ENCODE measurements at regions not wholly inside any gene's neighbourhood (a gene's known extent, or its start where the extent isn't known, plus 50 kb on each side); places are given as distances from the start of the nearest gene placed in this dataset.

DNA sequence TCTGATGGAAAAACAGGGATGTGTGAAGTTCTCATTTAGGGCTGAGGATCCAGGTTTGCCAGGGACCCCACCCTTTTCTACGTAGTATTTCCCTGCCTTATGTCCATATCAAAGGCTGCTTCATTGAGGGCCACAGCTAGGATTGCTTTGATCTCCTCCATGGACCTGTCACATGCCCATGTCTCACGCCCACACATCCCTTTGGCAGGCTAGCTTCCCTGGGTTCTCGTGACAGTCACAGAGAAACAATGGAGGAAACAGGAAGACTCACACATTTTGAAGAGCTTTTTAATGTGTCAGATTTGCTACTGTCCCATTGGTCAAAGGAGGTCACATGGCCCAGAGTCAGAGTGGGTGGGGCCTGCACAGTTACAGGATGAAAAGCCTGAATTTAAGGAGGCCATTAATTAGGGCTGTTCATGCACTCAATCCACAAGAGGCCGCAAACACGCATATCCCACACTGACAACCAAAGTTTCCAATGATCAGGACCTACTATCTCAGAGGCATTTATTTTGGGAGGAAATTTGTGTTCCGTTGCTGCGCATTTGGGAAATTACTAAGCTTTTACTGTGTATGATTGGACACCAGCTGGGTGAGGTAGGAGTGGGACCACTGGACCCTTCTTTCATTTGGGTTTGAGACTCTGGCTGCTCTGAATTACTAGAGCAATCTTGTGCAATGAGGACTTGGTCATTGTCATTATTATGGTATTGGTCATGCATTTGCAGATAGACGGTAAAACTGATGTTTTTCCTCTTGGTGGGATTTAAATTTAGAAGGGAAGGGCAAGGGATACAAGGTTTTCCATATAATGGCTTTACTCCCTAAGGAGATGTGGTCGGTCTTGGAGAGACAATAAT, 266.2 kb downstream of the KTN1 start:
- no peaks in the 10 kb centered on the region for H3K79me1 ChIP-seq (ENCODE audit: low read depth, low read length)
- H3K4me3 ChIP-seq (ENCODE audit: low read length in 2 of 2) = no peak overlapping the region
- H2AK5ac ChIP-seq (ENCODE audit: low read depth, low read length) = no peak overlapping the region
- H4K91ac ChIP-seq (ENCODE audit: low read depth, low read length, poor library complexity) = no peak overlapping the region
- no peak overlapping the region for H3K18ac ChIP-seq (ENCODE audit: low read length)
- H2BK15ac ChIP-seq (ENCODE audit: low read length) = no peak overlapping the region
- H3K36me3 ChIP-seq (replicated peaks in 1 of 2; ENCODE audit: control insufficient read depth in 2 of 2, insufficient read depth in 2 of 2, low read length in 2 of 2) = no peaks in the 10 kb centered on the region
- no peak overlapping the region for H3K9ac ChIP-seq (ENCODE audit: low read depth, low read length, poor library complexity)
- H2BK5ac ChIP-seq (ENCODE audit: low read length) = no peak overlapping the region
- no peak overlapping the region for H2BK120ac ChIP-seq (ENCODE audit: low read depth, low read length)
- H3K4me2 ChIP-seq (ENCODE audit: insufficient read depth, low read length, poor library complexity, severe bottlenecking) = no peak overlapping the region
- no peaks in the 10 kb centered on the region for H3K27me3 ChIP-seq (ENCODE audit: control insufficient read depth in 3 of 3, insufficient read depth in 3 of 3, low read depth in 1 of 3, low read length in 3 of 3)
- no peak overlapping the region for H3K27ac ChIP-seq (replicated peaks; ENCODE audit: low read length)
- H3K4ac ChIP-seq (ENCODE audit: low read length) = no peak overlapping the region
- no peak overlapping the region for H2BK12ac ChIP-seq (ENCODE audit: low read length)
- H3K14ac ChIP-seq (ENCODE audit: low read length) = no peak overlapping the region
- no peak overlapping the region for H4K8ac ChIP-seq (ENCODE audit: low read depth, low read length)
- DNase-seq (ENCODE audit: low spot score) = no peak
- H3K9me3 ChIP-seq (replicated peaks in 1 of 2; ENCODE audit: control insufficient read depth in 2 of 2, insufficient read depth in 1 of 2, low read depth in 1 of 2, low read length in 2 of 2) = peaks cover 3% of the 10 kb centered on the region in 2 donors
- H3K23ac ChIP-seq (ENCODE audit: low read depth, low read length, poor library complexity) = no peak overlapping the region
- no peak overlapping the region for H2AFZ ChIP-seq (ENCODE audit: low read length)
- no CpG with 5 or more reads among the region's 9 CpGs for WGBS, 2 donors (ENCODE audit: extremely low coverage in 2 of 2, insufficient read length in 2 of 2, insufficient replicate concordance in 1 of 2)
- no peaks in the 10 kb centered on the region for H3K4me1 ChIP-seq (ENCODE audit: control insufficient read depth in 2 of 2, insufficient read depth in 1 of 2, low read depth in 1 of 2, low read length in 2 of 2)

GRCh38 chr14:55846826-55847446, 266.9 kb downstream of the KTN1 start:
- no peak overlapping the region for H3K4me2 ChIP-seq (ENCODE audit: insufficient read depth, low read length, poor library complexity, severe bottlenecking)
- no peak overlapping the region for H3K18ac ChIP-seq (ENCODE audit: low read length)
- DNase-seq (ENCODE audit: low spot score) = no peak
- H3K4me3 ChIP-seq (ENCODE audit: low read length in 2 of 2) = no peak overlapping the region
- WGBS, 2 donors (ENCODE audit: extremely low coverage in 2 of 2, insufficient read length in 2 of 2, insufficient replicate concordance in 1 of 2) = no CpG with 5 or more reads among the region's 2 CpGs
- H4K91ac ChIP-seq (ENCODE audit: low read depth, low read length, poor library complexity) = no peak overlapping the region
- H3K14ac ChIP-seq (ENCODE audit: low read length) = no peak overlapping the region
- H2BK12ac ChIP-seq (ENCODE audit: low read length) = no peak overlapping the region
- no peaks in the 10 kb centered on the region for H3K27me3 ChIP-seq (ENCODE audit: control insufficient read depth in 3 of 3, insufficient read depth in 3 of 3, low read depth in 1 of 3, low read length in 3 of 3)
- H3K27ac ChIP-seq (replicated peaks; ENCODE audit: low read length) = no peak overlapping the region
- H2BK15ac ChIP-seq (ENCODE audit: low read length) = no peak overlapping the region
- H3K4me1 ChIP-seq (ENCODE audit: control insufficient read depth in 2 of 2, insufficient read depth in 1 of 2, low read depth in 1 of 2, low read length in 2 of 2) = peaks cover 0 to 4% of the 10 kb centered on the region in 2 donors
- H3K4ac ChIP-seq (ENCODE audit: low read length) = no peak overlapping the region
- no peaks in the 10 kb centered on the region for H3K79me1 ChIP-seq (ENCODE audit: low read depth, low read length)
- no peaks in the 10 kb centered on the region for H3K36me3 ChIP-seq (replicated peaks in 1 of 2; ENCODE audit: control insufficient read depth in 2 of 2, insufficient read depth in 2 of 2, low read length in 2 of 2)
- H3K9me3 ChIP-seq (replicated peaks in 1 of 2; ENCODE audit: control insufficient read depth in 2 of 2, insufficient read depth in 1 of 2, low read depth in 1 of 2, low read length in 2 of 2) = peaks cover 3% of the 10 kb centered on the region in 2 donors
- no peak overlapping the region for H3K9ac ChIP-seq (ENCODE audit: low read depth, low read length, poor library complexity)
- no peak overlapping the region for H2AK5ac ChIP-seq (ENCODE audit: low read depth, low read length)
- no peak overlapping the region for H3K23ac ChIP-seq (ENCODE audit: low read depth, low read length, poor library complexity)
- H4K8ac ChIP-seq (ENCODE audit: low read depth, low read length) = no peak overlapping the region
- H2BK120ac ChIP-seq (ENCODE audit: low read depth, low read length) = no peak overlapping the region
- no peak overlapping the region for H2BK5ac ChIP-seq (ENCODE audit: low read length)
- H2AFZ ChIP-seq (ENCODE audit: low read length) = no peak overlapping the region

DNA sequence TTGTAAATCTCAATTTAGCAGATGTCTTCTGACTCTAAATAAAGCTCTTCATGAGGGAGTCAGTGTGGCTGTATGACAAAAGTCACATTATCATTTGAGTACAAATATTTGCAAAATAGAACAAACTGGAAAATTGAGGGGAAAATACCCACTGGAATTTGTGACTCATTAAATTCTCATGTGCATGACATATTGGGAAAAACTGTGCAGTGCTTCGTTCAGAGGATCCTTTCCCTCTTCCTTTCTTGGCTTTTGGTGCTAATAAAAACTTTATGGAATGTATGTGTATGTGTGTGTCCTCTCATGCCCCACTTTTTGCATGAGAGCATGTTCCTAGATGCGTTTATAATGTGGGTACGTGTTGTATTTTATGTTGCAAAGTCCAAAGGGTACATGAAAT, 267.8 kb downstream of the KTN1 start:
- Histone ChIP-seq H2BK12ac (ENCODE audit: low read length) (no peak overlapping the region), H3K18ac (ENCODE audit: low read length) (no peak overlapping the region), H3K4ac (ENCODE audit: low read length) (no peak overlapping the region), H2BK5ac (ENCODE audit: low read length) (no peak overlapping the region), H3K4me3 (ENCODE audit: low read length in 2 of 2) (no peak overlapping the region), H4K8ac (ENCODE audit: low read depth, low read length) (no peak overlapping the region), H3K4me1 (ENCODE audit: control insufficient read depth in 2 of 2, insufficient read depth in 1 of 2, low read depth in 1 of 2, low read length in 2 of 2) (peaks cover 0 to 4% of the 10 kb centered on the region in 2 donors), H2BK15ac (ENCODE audit: low read length) (no peak overlapping the region), H3K27me3 (ENCODE audit: control insufficient read depth in 3 of 3, insufficient read depth in 3 of 3, low read depth in 1 of 3, low read length in 3 of 3) (no peaks in the 10 kb centered on the region), H3K14ac (ENCODE audit: low read length) (no peak overlapping the region), H2BK120ac (ENCODE audit: low read depth, low read length) (no peak overlapping the region), H3K9ac (ENCODE audit: low read depth, low read length, poor library complexity) (no peak overlapping the region), H3K36me3 (replicated peaks in 1 of 2; ENCODE audit: control insufficient read depth in 2 of 2, insufficient read depth in 2 of 2, low read length in 2 of 2) (no peaks in the 10 kb centered on the region), H3K27ac (replicated peaks; ENCODE audit: low read length) (no peak overlapping the region), H2AK5ac (ENCODE audit: low read depth, low read length) (no peak overlapping the region), H3K79me1 (ENCODE audit: low read depth, low read length) (no peaks in the 10 kb centered on the region), H3K4me2 (ENCODE audit: insufficient read depth, low read length, poor library complexity, severe bottlenecking) (no peak overlapping the region), H4K91ac (ENCODE audit: low read depth, low read length, poor library complexity) (no peak overlapping the region), H3K23ac (ENCODE audit: low read depth, low read length, poor library complexity) (no peak overlapping the region), H2AFZ (ENCODE audit: low read length) (no peak overlapping the region), H3K9me3 (replicated peaks in 1 of 2; ENCODE audit: control insufficient read depth in 2 of 2, insufficient read depth in 1 of 2, low read depth in 1 of 2, low read length in 2 of 2) (peaks cover 3% of the 10 kb centered on the region in 2 donors)
- WGBS, 2 donors (ENCODE audit: extremely low coverage in 2 of 2, insufficient read length in 2 of 2, insufficient replicate concordance in 1 of 2) = no CpG with 5 or more reads among the region's 3 CpGs
- no peak for DNase-seq (ENCODE audit: low spot score)

DNA sequence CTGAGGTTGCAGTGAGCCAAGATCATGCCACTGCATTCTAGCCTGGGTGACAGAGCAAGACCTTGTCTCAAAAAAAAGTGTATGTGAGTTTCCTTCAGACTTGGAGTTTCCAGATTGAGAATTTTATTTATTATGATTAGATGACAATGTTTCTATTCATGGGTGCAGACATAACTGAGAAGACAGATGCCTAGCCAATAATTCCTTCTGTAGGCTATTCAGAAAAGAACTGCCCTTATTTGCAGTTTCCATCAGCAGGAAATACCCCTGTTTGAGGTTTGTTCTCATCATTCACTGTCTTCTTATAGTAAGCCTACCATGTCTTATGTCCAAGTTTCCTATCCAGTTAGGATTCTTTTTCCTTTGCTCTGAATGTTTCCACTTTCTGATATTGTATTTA, 269.0 kb downstream of the KTN1 start:
- H3K18ac ChIP-seq (ENCODE audit: low read length) = no peak overlapping the region
- H3K14ac ChIP-seq (ENCODE audit: low read length) = no peak overlapping the region
- H2BK5ac ChIP-seq (ENCODE audit: low read length) = no peak overlapping the region
- DNase-seq (ENCODE audit: low spot score) = no peak
- H2BK15ac ChIP-seq (ENCODE audit: low read length) = no peak overlapping the region
- H2BK12ac ChIP-seq (ENCODE audit: low read length) = no peak overlapping the region
- no peak overlapping the region for H3K23ac ChIP-seq (ENCODE audit: low read depth, low read length, poor library complexity)
- H3K4ac ChIP-seq (ENCODE audit: low read length) = no peak overlapping the region
- no peak overlapping the region for H2AK5ac ChIP-seq (ENCODE audit: low read depth, low read length)
- no peak overlapping the region for H3K4me3 ChIP-seq (ENCODE audit: low read length in 2 of 2)
- peaks cover 3% of the 10 kb centered on the region in 2 donors for H3K9me3 ChIP-seq (replicated peaks in 1 of 2; ENCODE audit: control insufficient read depth in 2 of 2, insufficient read depth in 1 of 2, low read depth in 1 of 2, low read length in 2 of 2)
- H3K27me3 ChIP-seq (ENCODE audit: control insufficient read depth in 3 of 3, insufficient read depth in 3 of 3, low read depth in 1 of 3, low read length in 3 of 3) = no peaks in the 10 kb centered on the region
- H4K8ac ChIP-seq (ENCODE audit: low read depth, low read length) = no peak overlapping the region
- peaks cover 0 to 4% of the 10 kb centered on the region in 2 donors for H3K4me1 ChIP-seq (ENCODE audit: control insufficient read depth in 2 of 2, insufficient read depth in 1 of 2, low read depth in 1 of 2, low read length in 2 of 2)
- no peak overlapping the region for H2BK120ac ChIP-seq (ENCODE audit: low read depth, low read length)
- H3K36me3 ChIP-seq (replicated peaks in 1 of 2; ENCODE audit: control insufficient read depth in 2 of 2, insufficient read depth in 2 of 2, low read length in 2 of 2) = no peaks in the 10 kb centered on the region
- no peak overlapping the region for H2AFZ ChIP-seq (ENCODE audit: low read length)
- no peaks in the 10 kb centered on the region for H3K79me1 ChIP-seq (ENCODE audit: low read depth, low read length)
- no peak overlapping the region for H3K9ac ChIP-seq (ENCODE audit: low read depth, low read length, poor library complexity)
- H3K4me2 ChIP-seq (ENCODE audit: insufficient read depth, low read length, poor library complexity, severe bottlenecking) = no peak overlapping the region
- H3K27ac ChIP-seq (replicated peaks; ENCODE audit: low read length) = no peak overlapping the region
- no peak overlapping the region for H4K91ac ChIP-seq (ENCODE audit: low read depth, low read length, poor library complexity)
